OCI-LY3 (cell line): ENCODE measurements at regions not wholly inside any gene's neighbourhood (a gene's known extent, or its start where the extent isn't known, plus 50 kb on each side); places are given as distances from the start of the nearest gene placed in this dataset.

Source experiments
- H2AFZ ChIP-seq: fragments of 200-600, 300-600 bp; shearing (Covaris generic); 2 replicates; pipeline ENCODE4 v1.6.0; 2014; ENCODE audit warnings: antibody characterized with exemption, low read depth, low read length
- H3K27ac ChIP-seq: fragments of 200-600, 300-600 bp; sonication (generic); 2 replicates; pipeline ENCODE4 v1.5.1; 2014; ENCODE audit warnings: mild to moderate bottlenecking, low read length, moderate library complexity, mixed read lengths
- H3K27me3 ChIP-seq: fragments of 200-600, 300-600 bp; sonication (generic); 2 replicates; pipeline ENCODE4 v1.6.1; 2014; ENCODE audit warnings: low read depth, low read length, mixed read lengths
- H3K36me3 ChIP-seq: fragments of 200-600, 300-600 bp; sonication (generic); replicated peaks from 2 replicates; pipeline ENCODE3; 2014; ENCODE audit warnings: low read depth, low read length, mixed read lengths
- H3K4me1 ChIP-seq: fragments of 300-600, 200-600 bp; sonication (generic); 2 replicates; pipeline ENCODE4 v1.6.1; 2014; ENCODE audit warnings: low read length, mixed read lengths
- H3K4me2 ChIP-seq: fragments of 200-600, 300-600 bp; sonication (generic); 2 replicates; pipeline ENCODE4 v1.6.1; 2014; ENCODE audit warnings: low read length, mixed read lengths
- H3K4me3 ChIP-seq: fragments of 300-600, 200-600 bp; sonication (generic); 2 replicates; pipeline ENCODE4 v1.5.1; 2014; ENCODE audit warnings: antibody characterized with exemption, mild to moderate bottlenecking, low read length, moderate library complexity
- H3K79me2 ChIP-seq: fragments of 300-600, 200-600 bp; shearing (Covaris generic); 2 replicates; pipeline ENCODE4 v1.6.1; 2014; ENCODE audit warnings: mild to moderate bottlenecking, low read length, mixed read lengths
- H3K9ac ChIP-seq: fragments of 300-600, 200-600 bp; shearing (Covaris generic); 2 replicates; pipeline ENCODE4 v1.6.0; 2014; ENCODE audit warnings: mild to moderate bottlenecking, low read length, moderate library complexity
- H3K9me3 ChIP-seq: fragments of 200-600, 300-600 bp; shearing (Covaris generic); 2 replicates; pipeline ENCODE4 v1.6.1; 2014; ENCODE audit warnings: low read length, mixed read lengths; ENCODE audit not compliant: insufficient read depth
- H4K20me1 ChIP-seq: fragments of 200-600, 300-600 bp; sonication (generic); 2 replicates; pipeline ENCODE4 v1.6.1; 2016; ENCODE audit warnings: low read length, mixed read lengths; ENCODE audit not compliant: insufficient read depth
- EZH2phosphoT487 ChIP-seq: fragments of 200-600 bp; shearing (Covaris generic); IDR thresholded peaks from 2 replicates; pipeline ENCODE4 v1.6.1; 2018; ENCODE audit warnings: antibody characterized with exemption, mixed run types, low read depth
- TF ChIP-seq, protein P1 (sequence below): fragments of 200-600, 300-600 bp; sonication (generic); IDR thresholded peaks from 2 replicates; pipeline ENCODE4 v1.5.1; 2014; ENCODE audit warnings: antibody characterized with exemption, low read length, low read depth

- Histone ChIP-seq H3K36me3 (no peaks in the 10 kb centered on the region), H3K9me3 (no peaks in the 10 kb centered on the region), H3K27me3 (no peaks in the 10 kb centered on the region), H3K4me3 (no peak overlapping the region), H3K4me1 (no peaks in the 10 kb centered on the region), H3K27ac (no peak overlapping the region), H3K79me2 (no peaks in the 10 kb centered on the region), H3K4me2 (no peak overlapping the region), H3K9ac (no peak overlapping the region), H2AFZ (no peak overlapping the region), H4K20me1 (no peaks in the 10 kb centered on the region)
- no peak for TF ChIP-seq EZH2phosphoT487
- TF ChIP-seq, protein P1, sequence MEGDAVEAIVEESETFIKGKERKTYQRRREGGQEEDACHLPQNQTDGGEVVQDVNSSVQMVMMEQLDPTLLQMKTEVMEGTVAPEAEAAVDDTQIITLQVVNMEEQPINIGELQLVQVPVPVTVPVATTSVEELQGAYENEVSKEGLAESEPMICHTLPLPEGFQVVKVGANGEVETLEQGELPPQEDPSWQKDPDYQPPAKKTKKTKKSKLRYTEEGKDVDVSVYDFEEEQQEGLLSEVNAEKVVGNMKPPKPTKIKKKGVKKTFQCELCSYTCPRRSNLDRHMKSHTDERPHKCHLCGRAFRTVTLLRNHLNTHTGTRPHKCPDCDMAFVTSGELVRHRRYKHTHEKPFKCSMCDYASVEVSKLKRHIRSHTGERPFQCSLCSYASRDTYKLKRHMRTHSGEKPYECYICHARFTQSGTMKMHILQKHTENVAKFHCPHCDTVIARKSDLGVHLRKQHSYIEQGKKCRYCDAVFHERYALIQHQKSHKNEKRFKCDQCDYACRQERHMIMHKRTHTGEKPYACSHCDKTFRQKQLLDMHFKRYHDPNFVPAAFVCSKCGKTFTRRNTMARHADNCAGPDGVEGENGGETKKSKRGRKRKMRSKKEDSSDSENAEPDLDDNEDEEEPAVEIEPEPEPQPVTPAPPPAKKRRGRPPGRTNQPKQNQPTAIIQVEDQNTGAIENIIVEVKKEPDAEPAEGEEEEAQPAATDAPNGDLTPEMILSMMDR, result no peak
These were observed 78.2 kb downstream of the FAT3 start for GRCh38 chr11:92302770-92303169.

DNA sequence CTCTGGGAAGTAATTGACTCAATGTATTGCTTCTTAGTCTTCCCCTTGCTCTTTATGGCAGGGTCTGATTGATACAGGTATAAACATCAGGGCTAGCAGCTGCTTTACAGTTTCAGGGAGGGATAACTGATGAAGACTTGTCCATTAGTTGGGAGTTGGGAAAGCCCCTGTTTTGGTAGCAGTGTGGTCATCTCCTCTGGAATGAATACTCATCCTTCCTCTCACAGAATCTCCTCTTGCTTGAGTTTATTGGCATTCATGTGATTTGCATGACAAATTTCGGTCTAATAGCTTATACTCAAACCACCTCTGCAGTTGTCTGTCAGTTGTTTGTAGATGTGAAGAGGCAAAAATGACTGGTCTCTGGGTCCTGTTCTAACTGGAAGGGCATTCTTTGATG, 79.7 kb downstream of the FAT3 start:
- no peaks in the 10 kb centered on the region for H3K9me3 ChIP-seq
- H3K27ac ChIP-seq, result no peak overlapping the region
- no peak overlapping the region for H2AFZ ChIP-seq
- no peaks in the 10 kb centered on the region for H4K20me1 ChIP-seq
- no peaks in the 10 kb centered on the region for H3K36me3 ChIP-seq
- H3K4me3 ChIP-seq, result no peak overlapping the region
- H3K79me2 ChIP-seq, result no peaks in the 10 kb centered on the region
- no peaks in the 10 kb centered on the region for H3K27me3 ChIP-seq
- no peak overlapping the region for H3K4me2 ChIP-seq
- no peaks in the 10 kb centered on the region for H3K4me1 ChIP-seq
- H3K9ac ChIP-seq, result no peak overlapping the region
- TF ChIP-seq, protein P1, result no peak
- TF ChIP-seq EZH2phosphoT487, result no peak

DNA sequence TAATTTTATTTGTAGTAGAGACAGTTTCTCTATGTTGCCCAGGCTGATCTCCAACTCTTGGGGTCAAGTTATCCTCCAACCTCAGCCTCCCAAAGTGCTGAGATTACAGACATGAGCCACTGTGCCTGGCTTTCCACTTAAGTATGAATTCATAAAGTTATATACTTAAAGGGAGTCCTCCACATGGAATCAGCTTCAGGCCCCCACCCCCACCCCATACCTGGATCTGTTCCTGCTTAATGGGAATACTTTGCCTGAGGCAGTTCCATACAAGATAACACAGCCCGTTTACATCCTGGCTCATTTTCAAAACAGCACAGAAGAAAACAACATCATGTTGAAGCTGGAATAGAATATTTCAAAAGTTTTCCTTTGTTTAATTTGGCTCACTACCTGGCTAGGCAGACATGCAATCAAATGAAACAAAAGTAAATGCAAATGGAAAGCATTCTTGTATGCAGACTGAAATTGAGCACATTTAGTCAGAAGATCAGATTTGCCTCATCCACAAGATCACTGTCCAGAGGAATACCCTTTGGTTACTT, 82.4 kb downstream of the FAT3 start:
- no peaks in the 10 kb centered on the region for H3K79me2 ChIP-seq
- no peak overlapping the region for H3K4me2 ChIP-seq
- no peaks in the 10 kb centered on the region for H4K20me1 ChIP-seq
- no peaks in the 10 kb centered on the region for H3K27me3 ChIP-seq
- no peak overlapping the region for H3K4me3 ChIP-seq
- H2AFZ ChIP-seq, result no peak overlapping the region
- TF ChIP-seq, protein P1, result no peak
- TF ChIP-seq EZH2phosphoT487, result no peak
- no peaks in the 10 kb centered on the region for H3K9me3 ChIP-seq
- no peak overlapping the region for H3K27ac ChIP-seq
- no peaks in the 10 kb centered on the region for H3K36me3 ChIP-seq
- H3K9ac ChIP-seq, result no peak overlapping the region
- H3K4me1 ChIP-seq, result no peaks in the 10 kb centered on the region

GRCh38 chr11:92308366-92308765, 83.7 kb downstream of the FAT3 start:
- Histone ChIP-seq H3K4me2 (no peak overlapping the region), H3K4me1 (no peaks in the 10 kb centered on the region), H4K20me1 (no peaks in the 10 kb centered on the region), H3K79me2 (no peaks in the 10 kb centered on the region), H3K4me3 (no peak overlapping the region), H3K27me3 (no peaks in the 10 kb centered on the region), H3K36me3 (no peaks in the 10 kb centered on the region), H3K9ac (no peak overlapping the region), H3K27ac (no peak overlapping the region), H2AFZ (no peak overlapping the region), H3K9me3 (no peaks in the 10 kb centered on the region)
- TF ChIP-seq EZH2phosphoT487, result no peak
- TF ChIP-seq, protein P1, result no peak
